Cardiac fibroblast (primary cell): ENCODE measurements at regions not wholly inside any gene's neighbourhood (a gene's known extent, or its start where the extent isn't known, plus 50 kb on each side); places are given as distances from the start of the nearest gene placed in this dataset.

Experiments
- DNase-seq, 2 donors: peaks; one replicate each; pipeline versions ENCODE4 v3.0.0 to v3.0.0-alpha.2; 2010; ENCODE audit warnings: low read depth in 2 of 2
- H3K4me3 ChIP-seq, 2 donors: replicated peaks in 1 of 2; 1 replicate in 1 of 2; 2 replicates in 1 of 2; pipeline ENCODE4 v1.5.1; 2011; ENCODE audit warnings: low read depth in 2 of 2, low read length in 2 of 2, mild to moderate bottlenecking in 2 of 2, moderate library complexity in 1 of 2
- TF ChIP-seq, protein P1 (sequence below): IDR thresholded peaks from one replicate; pipeline ENCODE4 v1.5.1; 2011; ENCODE audit warnings: low read depth, mild to moderate bottlenecking, low read length, inconsistent platforms

DNA sequence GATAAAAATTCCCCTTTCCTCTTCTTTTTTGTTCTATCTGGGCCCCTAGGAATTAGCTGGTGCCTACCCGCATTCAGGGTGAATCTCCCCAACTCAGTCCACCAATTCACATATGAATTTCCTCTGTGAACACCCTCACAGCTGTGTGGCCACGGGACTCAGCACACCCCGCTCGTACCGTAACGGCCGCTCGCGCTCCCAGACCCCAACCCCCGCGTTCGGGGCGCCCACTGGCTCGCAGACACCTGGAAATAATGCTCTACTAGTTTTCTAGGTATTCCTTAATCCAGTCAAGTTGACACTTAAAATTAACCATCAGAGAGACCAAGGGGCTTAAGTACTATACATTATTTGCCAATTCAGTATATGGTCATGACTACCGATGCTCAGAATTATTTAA is 1702.1 kb upstream of the PCDH20 start:
- no peak for DNase-seq
- no peak overlapping the region for H3K4me3 ChIP-seq
- TF ChIP-seq, protein P1, sequence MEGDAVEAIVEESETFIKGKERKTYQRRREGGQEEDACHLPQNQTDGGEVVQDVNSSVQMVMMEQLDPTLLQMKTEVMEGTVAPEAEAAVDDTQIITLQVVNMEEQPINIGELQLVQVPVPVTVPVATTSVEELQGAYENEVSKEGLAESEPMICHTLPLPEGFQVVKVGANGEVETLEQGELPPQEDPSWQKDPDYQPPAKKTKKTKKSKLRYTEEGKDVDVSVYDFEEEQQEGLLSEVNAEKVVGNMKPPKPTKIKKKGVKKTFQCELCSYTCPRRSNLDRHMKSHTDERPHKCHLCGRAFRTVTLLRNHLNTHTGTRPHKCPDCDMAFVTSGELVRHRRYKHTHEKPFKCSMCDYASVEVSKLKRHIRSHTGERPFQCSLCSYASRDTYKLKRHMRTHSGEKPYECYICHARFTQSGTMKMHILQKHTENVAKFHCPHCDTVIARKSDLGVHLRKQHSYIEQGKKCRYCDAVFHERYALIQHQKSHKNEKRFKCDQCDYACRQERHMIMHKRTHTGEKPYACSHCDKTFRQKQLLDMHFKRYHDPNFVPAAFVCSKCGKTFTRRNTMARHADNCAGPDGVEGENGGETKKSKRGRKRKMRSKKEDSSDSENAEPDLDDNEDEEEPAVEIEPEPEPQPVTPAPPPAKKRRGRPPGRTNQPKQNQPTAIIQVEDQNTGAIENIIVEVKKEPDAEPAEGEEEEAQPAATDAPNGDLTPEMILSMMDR, result no peak

DNA sequence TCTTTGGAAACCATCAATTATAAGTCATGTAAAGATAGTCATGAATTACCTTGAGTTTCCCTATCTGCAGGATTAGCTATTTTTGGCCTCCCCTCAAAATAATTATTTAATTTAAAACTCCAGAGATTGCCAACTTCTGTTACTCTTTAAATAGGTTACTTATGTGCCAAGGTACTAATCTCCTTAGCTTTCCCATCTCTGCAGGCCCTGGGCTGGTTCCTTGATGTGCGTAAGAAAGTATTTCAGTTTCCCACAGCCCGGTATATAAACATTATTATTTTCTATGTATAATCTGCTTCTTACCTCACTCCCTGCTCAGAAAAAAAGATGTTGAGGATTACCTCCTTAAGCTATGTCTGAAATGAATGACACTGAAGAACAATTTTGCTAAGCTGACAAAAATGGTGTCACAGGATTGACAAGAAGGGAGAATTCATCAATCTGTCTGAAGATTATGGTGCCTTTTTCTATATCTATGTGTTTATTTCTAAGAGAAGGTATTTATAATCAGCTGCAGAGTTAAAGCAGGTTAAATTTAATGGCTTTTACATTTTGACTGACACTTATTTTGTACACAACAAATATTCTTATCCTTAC is 1697.2 kb upstream of the PCDH20 start:
- no peak overlapping the region for H3K4me3 ChIP-seq
- TF ChIP-seq, protein P1, result no peak
- DNase-seq, result no peak

DNA sequence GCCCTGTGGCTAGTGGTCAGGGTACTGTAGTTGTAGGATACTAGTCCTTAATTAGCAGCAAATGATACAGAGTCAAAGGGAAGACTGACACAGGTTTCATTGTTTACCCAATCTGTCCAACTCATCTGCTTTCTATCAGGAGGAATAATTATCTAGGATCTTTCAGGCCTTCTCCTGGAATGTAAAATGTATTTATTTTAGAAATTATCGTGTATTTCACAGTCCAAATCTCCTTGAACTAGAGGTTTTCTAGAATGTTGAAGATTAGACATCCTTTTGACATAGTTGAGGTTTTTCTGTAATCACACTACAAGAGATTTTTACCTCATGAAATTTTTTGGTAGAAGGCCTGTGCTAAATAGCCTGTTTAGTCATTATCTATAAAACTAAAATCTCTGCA is 1694.8 kb upstream of the PCDH20 start:
- no peak for DNase-seq
- TF ChIP-seq, protein P1, result no peak
- no peak overlapping the region for H3K4me3 ChIP-seq

DNA sequence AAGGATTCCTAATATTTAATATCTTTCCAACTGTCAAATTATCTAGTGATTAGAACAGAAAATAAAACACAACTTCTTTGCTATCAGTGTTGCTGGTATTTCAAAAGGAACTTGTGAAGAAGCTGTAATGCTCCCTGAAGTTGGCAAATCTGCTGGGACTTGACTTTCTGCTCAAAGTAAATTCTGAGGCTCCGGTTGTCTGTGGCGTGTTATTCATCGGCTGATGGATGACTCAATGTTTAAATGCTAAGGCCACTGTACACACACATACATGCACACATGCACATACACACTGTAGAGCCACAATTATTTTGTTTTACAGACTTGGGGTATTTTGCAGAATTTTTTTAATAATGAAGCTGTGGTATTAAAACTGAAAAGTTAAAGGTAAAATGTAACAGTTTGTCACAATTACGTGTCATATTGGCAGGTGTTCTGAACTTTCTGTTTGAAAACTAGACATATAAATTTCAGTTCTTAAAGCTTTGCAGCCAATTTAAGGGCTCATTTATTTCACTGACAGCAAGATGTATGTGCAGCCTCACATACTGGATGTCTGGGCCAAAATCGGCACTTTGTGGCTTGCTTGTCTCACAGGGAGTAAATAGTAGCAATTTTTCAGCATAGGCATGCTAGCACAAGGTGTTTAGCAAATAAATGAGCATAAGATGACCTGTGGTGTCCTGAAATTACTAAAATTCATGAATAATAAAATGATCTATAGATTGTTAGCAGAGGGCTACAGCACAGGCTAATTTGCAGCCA is 1691.7 kb upstream of the PCDH20 start:
- peak in 1 of 2 donors; percentile 33 for DNase-seq
- TF ChIP-seq, protein P1, result no peak
- no peak overlapping the region for H3K4me3 ChIP-seq

DNA sequence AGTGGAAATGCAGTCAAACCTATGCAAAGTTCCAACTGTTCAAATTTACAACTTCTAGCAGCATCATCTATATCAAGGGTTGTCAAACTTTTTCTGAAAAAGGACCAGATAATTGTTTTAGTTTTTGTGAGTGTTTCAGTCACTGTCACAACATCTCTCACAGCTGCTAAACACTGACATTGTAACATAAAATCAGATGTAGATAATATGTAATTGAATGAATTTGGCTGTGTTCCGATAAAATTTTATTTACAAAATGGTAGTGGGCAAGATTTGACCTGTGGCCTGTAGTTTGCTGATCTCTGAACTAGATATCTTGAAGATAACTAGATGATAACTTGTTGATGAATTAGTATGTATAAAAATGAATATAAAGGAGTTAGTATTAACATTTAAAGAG is 1679.1 kb upstream of the PCDH20 start:
- TF ChIP-seq, protein P1, result no peak
- H3K4me3 ChIP-seq, result no peak overlapping the region
- DNase-seq, result no peak

DNA sequence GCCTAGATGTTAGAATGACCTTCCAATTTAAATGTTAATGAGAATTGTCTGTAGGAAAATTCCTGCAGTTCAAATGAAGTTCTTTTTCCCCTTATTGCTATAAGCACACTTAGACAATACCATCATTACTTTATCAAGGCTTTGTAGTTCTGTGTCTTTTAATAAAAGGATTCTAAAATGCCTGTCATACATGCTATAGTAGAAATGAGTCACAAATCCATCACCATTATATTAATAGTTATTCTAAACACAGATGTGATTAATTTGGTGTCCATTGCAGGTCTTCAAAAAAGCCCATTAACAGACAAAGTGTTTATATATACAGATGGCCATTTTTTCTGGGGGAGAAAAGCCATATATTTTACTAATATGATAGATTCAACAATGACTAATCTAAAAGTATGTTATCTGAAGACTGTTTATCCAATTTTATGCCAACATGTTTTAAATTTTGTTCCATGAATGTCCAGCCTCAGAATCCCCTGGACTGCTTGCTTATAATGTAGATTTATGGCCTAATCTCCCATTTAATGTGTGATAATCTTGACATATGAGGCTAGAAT is 1678.3 kb upstream of the PCDH20 start:
- no peak overlapping the region for H3K4me3 ChIP-seq
- TF ChIP-seq, protein P1, result no peak
- no peak for DNase-seq
